ENCODE measurements at regions not wholly inside any gene's neighbourhood (a gene's known extent, or its start where the extent isn't known, plus 50 kb on each side); places are given as distances from the start of the nearest gene placed in this dataset.

DNA sequence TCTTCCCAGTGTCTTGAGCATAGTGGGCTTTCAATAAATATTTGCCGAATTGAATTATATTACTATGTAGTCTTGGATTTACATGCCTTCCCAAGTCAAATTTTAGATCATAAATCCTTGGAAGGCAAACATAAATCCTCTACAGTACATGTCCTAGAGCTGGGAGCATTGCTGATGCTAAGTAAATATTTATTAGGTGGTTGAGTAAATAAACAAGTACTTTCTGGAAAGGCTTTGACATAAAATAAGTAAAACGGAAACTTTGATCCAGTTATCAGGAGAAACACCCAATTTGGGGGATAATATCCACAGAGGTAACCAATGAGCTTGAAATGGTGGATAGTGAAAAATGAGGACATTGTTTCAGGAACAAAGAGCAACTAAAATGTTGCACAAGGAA lies 162.8 kb upstream of the SVIL start:
- no peak overlapping the region for H3K4me3 Mint-ChIP-seq (ENCODE audit: low read depth)
- no peaks in the 10 kb centered on the region for H3K27me3 Mint-ChIP-seq (ENCODE audit: low read depth)
- intact Hi-C loops (cut with micrococcal nuclease) = no loop called here
- no peak for DNase-seq (ENCODE audit: low spot score)
- H3K36me3 Mint-ChIP-seq (ENCODE audit: low read depth) = no peaks in the 10 kb centered on the region
- no peak overlapping the region for H3K27ac Mint-ChIP-seq
- H3K9me3 Mint-ChIP-seq = no peaks in the 10 kb centered on the region
- H3K4me1 Mint-ChIP-seq (ENCODE audit: low read depth) = no peaks in the 10 kb centered on the region

DNA sequence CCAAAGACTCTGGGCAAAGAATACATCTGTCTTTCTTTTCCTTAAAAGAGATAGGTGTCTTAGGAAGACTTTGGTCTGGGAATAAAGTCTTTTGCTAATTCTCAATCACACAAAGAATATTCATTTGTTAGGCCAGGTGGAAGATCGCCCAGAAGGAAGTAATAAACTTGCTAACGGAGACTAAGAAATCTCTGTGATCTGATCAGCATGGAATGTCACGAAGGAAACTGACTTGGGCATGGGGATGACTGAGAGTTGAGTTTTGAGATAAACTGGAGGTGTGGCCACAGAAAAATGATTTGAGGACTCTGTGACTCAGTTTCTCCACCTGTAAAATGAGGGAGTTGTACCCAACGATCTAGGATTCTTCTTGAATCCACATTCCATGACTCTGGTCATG lies 161.1 kb upstream of the SVIL start:
- Mint-ChIP-seq H3K27ac (no peak overlapping the region), H3K9me3 (no peaks in the 10 kb centered on the region), H3K4me3 (ENCODE audit: low read depth) (no peak overlapping the region), H3K27me3 (ENCODE audit: low read depth) (peaks cover 3% of the 10 kb centered on the region), H3K36me3 (ENCODE audit: low read depth) (no peaks in the 10 kb centered on the region), H3K4me1 (ENCODE audit: low read depth) (no peaks in the 10 kb centered on the region)
- intact Hi-C loops (cut with micrococcal nuclease) = no loop called here
- DNase-seq (ENCODE audit: low spot score) = no peak

DNA sequence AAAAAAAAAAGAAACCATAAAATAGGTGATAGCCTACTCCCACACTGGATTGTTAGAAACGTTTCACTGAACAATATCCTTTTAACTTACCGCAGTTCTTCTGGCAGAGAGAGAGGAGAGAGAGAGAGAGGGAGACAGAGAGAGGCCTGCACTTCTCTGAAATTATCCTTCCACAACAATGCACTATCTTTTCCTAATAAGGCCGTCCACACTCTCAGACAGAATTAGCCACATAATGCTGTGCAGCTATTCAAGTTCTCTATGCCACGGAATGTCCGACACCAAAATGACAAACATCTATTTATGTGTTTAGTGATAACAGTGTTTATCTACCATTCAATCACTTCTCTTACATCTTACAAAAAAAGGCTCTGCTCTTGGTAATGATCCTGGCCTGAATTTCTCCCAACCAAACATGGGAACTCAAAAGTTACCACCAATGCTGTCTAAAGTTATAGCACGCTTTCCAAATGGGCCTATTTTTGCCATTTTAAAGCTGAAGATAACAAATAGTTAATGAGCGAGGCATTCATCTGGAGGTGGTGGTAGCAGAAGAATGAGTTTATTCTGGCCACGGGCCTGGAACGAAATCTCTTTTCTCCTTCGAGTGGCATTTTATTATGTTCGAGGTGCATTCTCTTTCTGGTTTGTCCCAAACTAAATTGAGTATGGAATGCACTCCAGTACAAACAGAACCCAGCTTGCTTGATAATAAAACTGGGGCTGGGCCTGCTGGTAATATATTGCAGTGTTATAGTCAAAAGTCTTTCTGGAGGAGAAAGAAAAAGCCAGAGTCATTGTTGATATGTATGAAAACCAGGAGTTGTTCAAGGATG lies 160.2 kb upstream of the SVIL start:
- Mint-ChIP-seq H3K4me1 (ENCODE audit: low read depth) (no peaks in the 10 kb centered on the region), H3K4me3 (ENCODE audit: low read depth) (no peak overlapping the region), H3K27me3 (ENCODE audit: low read depth) (peaks cover 3% of the 10 kb centered on the region), H3K27ac (no peak overlapping the region), H3K9me3 (no peaks in the 10 kb centered on the region), H3K36me3 (ENCODE audit: low read depth) (no peaks in the 10 kb centered on the region)
- no peak for DNase-seq (ENCODE audit: low spot score)
- intact Hi-C loops (cut with micrococcal nuclease) = no loop called here

DNA sequence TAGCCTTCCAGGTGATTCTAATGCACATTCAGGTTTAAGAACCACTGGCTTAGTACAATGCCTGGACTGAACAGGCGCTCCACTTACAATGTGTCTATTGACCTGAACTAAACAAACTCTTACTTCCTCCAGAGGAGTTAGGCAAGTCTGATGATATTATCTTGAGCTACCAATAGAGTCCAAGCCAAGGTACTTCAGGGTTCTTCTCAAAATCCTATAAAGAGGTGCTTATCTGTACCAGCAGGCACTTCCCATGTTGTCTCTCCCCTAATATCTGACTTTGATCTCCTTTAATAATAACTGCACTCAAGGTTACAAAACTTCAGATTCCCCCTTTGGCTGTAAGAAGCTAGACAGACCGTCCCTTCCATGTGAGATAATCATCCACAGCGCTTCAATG lies 157.0 kb upstream of the SVIL start:
- H3K4me1 Mint-ChIP-seq (ENCODE audit: low read depth) = no peaks in the 10 kb centered on the region
- DNase-seq (ENCODE audit: low spot score) = no peak
- intact Hi-C loops (cut with micrococcal nuclease) = no loop called here
- H3K27me3 Mint-ChIP-seq (ENCODE audit: low read depth) = peaks cover 8% of the 10 kb centered on the region
- no peak overlapping the region for H3K27ac Mint-ChIP-seq
- H3K4me3 Mint-ChIP-seq (ENCODE audit: low read depth) = no peak overlapping the region
- no peaks in the 10 kb centered on the region for H3K36me3 Mint-ChIP-seq (ENCODE audit: low read depth)
- H3K9me3 Mint-ChIP-seq = no peaks in the 10 kb centered on the region

DNA sequence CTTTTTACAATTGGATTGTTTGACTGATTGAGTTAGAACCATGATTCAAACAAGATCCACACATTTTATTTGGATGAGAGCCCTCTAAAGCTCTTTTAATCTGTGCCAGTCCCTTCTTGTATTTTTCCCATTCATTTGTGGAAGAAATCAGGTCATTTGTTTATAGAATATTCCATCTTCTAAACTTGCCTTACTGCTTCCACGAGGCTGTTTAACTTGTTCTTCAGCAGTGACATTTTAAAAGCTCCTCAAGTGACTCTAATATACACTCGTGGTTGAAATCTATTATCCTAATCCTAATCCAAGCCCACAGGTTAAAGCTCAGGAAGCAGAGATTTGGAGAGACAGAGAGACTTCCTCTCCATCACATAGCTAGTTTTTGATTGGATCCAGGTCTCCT lies 155.4 kb upstream of the SVIL start:
- DNase-seq (ENCODE audit: low spot score) = no peak
- Mint-ChIP-seq H3K9me3 (no peaks in the 10 kb centered on the region), H3K27ac (no peak overlapping the region), H3K27me3 (ENCODE audit: low read depth) (peaks cover 17% of the 10 kb centered on the region), H3K36me3 (ENCODE audit: low read depth) (no peaks in the 10 kb centered on the region), H3K4me1 (ENCODE audit: low read depth) (no peaks in the 10 kb centered on the region), H3K4me3 (ENCODE audit: low read depth) (no peak overlapping the region)
- intact Hi-C loops (cut with micrococcal nuclease) = no loop called here

DNA sequence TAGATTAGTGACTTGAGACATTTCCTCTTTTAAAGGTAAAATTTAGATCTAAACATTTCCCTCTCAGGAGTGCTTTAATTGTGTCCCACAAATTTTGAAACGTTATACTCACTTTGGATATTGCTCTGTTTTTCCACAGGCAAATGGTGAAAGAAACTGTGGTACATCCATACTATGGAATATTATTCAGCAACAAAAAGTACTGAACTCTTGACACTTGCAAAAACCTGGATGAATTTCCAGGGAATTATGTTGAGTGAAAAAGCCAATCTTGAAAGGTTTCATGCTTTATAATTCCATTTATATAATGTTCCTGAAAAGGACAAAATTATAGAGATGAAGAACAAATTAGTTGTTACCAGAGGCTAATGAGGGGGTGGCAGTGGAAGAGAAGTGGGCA lies 153.3 kb upstream of the SVIL start:
- Mint-ChIP-seq H3K4me1 (ENCODE audit: low read depth) (no peaks in the 10 kb centered on the region), H3K27ac (no peak overlapping the region), H3K9me3 (no peaks in the 10 kb centered on the region), H3K36me3 (ENCODE audit: low read depth) (no peaks in the 10 kb centered on the region), H3K4me3 (ENCODE audit: low read depth) (no peak overlapping the region), H3K27me3 (ENCODE audit: low read depth) (peaks cover 19% of the 10 kb centered on the region)
- intact Hi-C loops (cut with micrococcal nuclease) = no loop called here
- no peak for DNase-seq (ENCODE audit: low spot score)

DNA sequence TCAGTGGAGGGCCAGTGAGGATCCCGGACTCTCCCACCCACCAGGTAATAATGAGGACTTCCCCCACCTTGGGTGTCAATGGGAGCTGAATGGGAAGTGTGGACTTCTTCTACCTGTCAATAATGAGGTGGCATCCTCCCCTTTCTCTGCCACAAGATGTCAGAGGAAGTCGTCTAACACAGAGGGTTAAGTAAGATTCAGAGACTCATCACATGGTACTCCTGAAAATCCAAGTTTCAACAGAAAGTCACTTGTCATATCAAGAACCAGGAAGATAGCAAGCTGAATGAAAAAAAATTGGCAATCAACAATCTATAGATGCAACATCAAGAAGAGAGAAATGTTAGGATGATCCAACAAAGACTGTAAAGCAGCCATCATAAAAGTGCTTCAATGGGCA lies 150.9 kb upstream of the SVIL start:
- no peaks in the 10 kb centered on the region for H3K4me1 Mint-ChIP-seq (ENCODE audit: low read depth)
- H3K27me3 Mint-ChIP-seq (ENCODE audit: low read depth) = peaks cover 16% of the 10 kb centered on the region
- DNase-seq (ENCODE audit: low spot score) = no peak
- intact Hi-C loops (cut with micrococcal nuclease) = no loop called here
- no peaks in the 10 kb centered on the region for H3K36me3 Mint-ChIP-seq (ENCODE audit: low read depth)
- H3K4me3 Mint-ChIP-seq (ENCODE audit: low read depth) = no peak overlapping the region
- no peaks in the 10 kb centered on the region for H3K9me3 Mint-ChIP-seq
- H3K27ac Mint-ChIP-seq = no peak overlapping the region

DNA sequence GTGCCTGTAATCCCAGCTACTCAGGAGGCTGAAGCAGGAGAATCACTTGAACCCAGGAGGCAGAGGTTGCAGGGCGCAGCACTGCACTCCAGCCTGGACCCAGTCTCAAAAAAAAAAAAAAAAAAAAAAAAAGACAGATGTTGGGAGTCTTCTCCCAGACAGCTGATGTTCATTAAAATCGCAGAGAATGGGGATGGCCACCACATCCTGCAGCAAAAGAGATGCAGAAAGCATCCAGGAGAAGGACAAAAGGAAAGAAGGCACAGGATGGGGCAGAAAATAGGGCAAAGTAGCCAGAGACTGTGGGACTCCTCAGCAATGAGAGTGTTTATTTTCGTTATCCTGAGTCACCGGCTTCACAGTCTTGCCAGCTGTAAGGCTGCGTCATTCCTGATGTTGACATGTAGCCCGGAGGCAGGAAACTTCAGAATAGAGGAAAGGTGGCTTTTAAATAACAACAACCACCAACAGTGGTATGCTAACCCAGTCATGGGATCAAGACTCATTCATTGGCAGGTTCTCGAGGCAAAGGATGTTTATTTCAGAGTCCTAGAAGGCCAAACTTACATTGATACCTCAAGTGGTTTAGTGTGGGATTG lies 149.5 kb upstream of the SVIL start:
- H3K4me1 Mint-ChIP-seq (ENCODE audit: low read depth) = no peaks in the 10 kb centered on the region
- H3K4me3 Mint-ChIP-seq (ENCODE audit: low read depth) = no peak overlapping the region
- peaks cover 17% of the 10 kb centered on the region for H3K27me3 Mint-ChIP-seq (ENCODE audit: low read depth)
- no peaks in the 10 kb centered on the region for H3K9me3 Mint-ChIP-seq
- intact Hi-C loops (cut with micrococcal nuclease) = no loop called here
- no peak for DNase-seq (ENCODE audit: low spot score)
- no peak overlapping the region for H3K27ac Mint-ChIP-seq
- no peaks in the 10 kb centered on the region for H3K36me3 Mint-ChIP-seq (ENCODE audit: low read depth)

DNA sequence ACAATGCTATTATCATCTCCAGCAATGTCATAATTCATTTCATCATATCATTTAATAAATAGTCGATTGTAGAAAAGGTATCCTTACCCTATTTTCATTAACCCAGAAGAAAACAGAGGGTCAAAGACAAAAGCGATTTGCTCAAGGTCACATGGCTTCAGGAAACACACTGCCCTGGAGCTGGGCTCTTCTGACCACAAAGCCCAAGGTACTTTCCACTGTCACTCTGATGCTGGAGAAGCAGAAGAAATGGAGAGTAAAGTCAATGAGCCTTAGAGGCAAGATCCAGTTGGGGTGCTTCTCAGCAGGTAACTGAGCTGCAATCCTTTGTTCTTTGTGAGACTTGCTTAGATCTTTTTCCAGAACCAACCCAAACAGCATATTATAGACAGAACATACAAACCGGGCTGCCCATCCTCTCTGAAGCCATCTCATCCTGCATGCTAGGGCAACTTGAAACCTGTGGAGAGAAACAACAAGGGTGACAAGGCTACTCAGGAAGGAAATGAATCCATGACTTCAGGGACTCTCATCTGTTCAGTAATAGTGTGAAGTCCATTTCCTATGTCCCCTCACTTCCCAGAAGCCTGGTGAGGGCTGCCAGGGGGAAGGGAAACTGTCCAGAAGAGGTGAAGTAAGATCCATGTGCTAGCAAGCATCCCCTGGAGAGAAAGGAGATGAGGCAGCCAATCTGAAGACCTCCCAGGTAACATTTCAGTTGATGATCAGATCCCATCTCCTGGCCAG lies 148.6 kb upstream of the SVIL start:
- Mint-ChIP-seq H3K36me3 (ENCODE audit: low read depth) (no peaks in the 10 kb centered on the region), H3K27me3 (ENCODE audit: low read depth) (peaks cover 21% of the 10 kb centered on the region), H3K4me1 (ENCODE audit: low read depth) (no peaks in the 10 kb centered on the region), H3K9me3 (no peaks in the 10 kb centered on the region), H3K27ac (no peak overlapping the region), H3K4me3 (ENCODE audit: low read depth) (no peak overlapping the region)
- intact Hi-C loops (cut with micrococcal nuclease) = no loop called here
- no peak for DNase-seq (ENCODE audit: low spot score)

DNA sequence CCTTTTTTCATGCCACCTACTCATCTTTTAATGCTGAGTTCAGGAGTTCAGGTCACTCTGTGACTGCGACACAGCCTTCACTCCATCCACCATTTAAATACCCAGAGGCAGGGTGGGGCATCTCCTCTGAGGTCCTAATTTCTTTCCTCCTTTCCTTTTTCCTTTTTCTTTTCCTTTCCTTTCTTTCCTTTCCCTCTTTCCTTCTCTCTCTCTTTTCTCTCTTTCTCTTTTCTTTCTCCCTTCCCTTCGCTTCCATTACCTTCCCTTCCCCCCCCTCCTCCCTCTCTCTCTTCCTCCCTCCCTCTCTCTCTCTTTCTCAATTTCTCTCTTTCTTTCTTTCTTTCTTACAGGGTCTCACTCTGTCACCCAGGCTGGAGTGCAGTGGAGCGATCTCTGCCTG lies 145.9 kb upstream of the SVIL start:
- no peak overlapping the region for H3K4me3 Mint-ChIP-seq (ENCODE audit: low read depth)
- no peak for DNase-seq (ENCODE audit: low spot score)
- no peaks in the 10 kb centered on the region for H3K36me3 Mint-ChIP-seq (ENCODE audit: low read depth)
- H3K27ac Mint-ChIP-seq = no peak overlapping the region
- intact Hi-C loops (cut with micrococcal nuclease) = no loop called here
- H3K4me1 Mint-ChIP-seq (ENCODE audit: low read depth) = no peaks in the 10 kb centered on the region
- H3K27me3 Mint-ChIP-seq (ENCODE audit: low read depth) = peaks cover 13% of the 10 kb centered on the region
- H3K9me3 Mint-ChIP-seq = no peaks in the 10 kb centered on the region

DNA sequence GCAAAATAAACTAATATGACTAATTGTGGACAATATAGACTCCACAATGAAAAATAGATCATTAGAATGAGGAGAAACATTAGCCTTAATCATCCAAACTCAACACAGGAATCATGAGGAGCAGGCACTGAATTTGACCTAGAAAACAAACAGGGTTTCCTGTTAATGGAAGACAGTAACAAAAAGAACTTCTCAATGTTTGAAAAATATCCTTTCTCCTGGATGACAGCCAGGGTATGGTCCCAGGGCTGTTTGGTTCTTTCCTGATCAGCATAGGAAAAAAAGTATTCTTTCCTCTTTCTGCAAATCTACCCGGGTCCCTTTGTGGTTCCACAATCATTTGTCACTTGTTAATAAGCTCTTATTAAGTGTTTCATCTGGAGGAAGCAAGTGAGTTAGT lies 145.3 kb upstream of the SVIL start:
- DNase-seq (ENCODE audit: low spot score) = no peak
- Mint-ChIP-seq H3K4me3 (ENCODE audit: low read depth) (no peak overlapping the region), H3K4me1 (ENCODE audit: low read depth) (no peaks in the 10 kb centered on the region), H3K27ac (no peak overlapping the region), H3K27me3 (ENCODE audit: low read depth) (peaks cover 13% of the 10 kb centered on the region), H3K36me3 (ENCODE audit: low read depth) (no peaks in the 10 kb centered on the region), H3K9me3 (no peaks in the 10 kb centered on the region)
- intact Hi-C loops (cut with micrococcal nuclease) = no loop called here

DNA sequence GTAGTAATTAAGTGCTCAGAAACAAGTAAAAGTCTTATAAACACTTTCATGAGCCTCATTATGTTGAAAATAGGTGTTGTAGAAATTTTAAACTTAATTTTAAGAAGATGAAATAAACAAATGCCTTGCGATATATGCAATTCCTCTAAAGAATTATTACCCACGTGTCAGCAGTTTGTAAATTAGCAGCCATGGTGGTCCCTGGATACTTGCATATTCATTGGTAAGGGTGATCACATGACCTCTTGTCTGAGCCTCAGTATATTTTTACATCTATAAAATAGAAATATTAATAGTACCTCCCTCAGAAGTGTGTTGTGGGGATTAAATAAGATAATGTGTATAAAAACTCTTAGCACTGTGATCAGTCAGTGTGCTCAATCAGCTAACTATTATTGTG lies 141.5 kb upstream of the SVIL start:
- intact Hi-C loops (cut with micrococcal nuclease) = no loop called here
- Mint-ChIP-seq H3K9me3 (peaks cover 4% of the 10 kb centered on the region), H3K4me3 (ENCODE audit: low read depth) (no peak overlapping the region), H3K27ac (no peak overlapping the region), H3K36me3 (ENCODE audit: low read depth) (no peaks in the 10 kb centered on the region), H3K27me3 (ENCODE audit: low read depth) (peaks cover 14% of the 10 kb centered on the region), H3K4me1 (ENCODE audit: low read depth) (peaks cover 3% of the 10 kb centered on the region)
- DNase-seq (ENCODE audit: low spot score) = no peak

DNA sequence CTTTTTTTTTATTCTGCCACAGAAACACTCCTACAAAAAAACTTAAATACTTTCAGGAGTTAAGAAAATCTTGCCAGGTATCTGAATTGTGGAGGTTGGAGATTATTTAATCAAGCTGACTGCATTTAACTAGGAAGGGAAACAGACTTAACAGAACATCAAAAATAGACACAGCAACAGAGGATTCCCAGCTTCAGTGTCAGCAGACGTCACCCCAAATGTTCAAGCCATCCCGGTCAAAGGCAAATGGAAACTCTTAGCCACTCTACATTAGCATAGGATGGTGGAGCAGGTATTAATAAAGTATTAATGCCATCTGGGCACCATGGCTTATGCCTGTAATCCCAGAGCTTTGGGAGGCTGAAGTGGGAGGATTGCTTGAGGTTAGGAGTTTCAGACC lies 139.7 kb upstream of the SVIL start:
- Mint-ChIP-seq H3K27ac (no peak overlapping the region), H3K27me3 (ENCODE audit: low read depth) (peaks cover 18% of the 10 kb centered on the region), H3K4me3 (ENCODE audit: low read depth) (no peak overlapping the region), H3K4me1 (ENCODE audit: low read depth) (peaks cover 3% of the 10 kb centered on the region), H3K36me3 (ENCODE audit: low read depth) (no peaks in the 10 kb centered on the region), H3K9me3 (peaks cover 4% of the 10 kb centered on the region)
- DNase-seq (ENCODE audit: low spot score) = no peak
- intact Hi-C loops (cut with micrococcal nuclease) = no loop called here
